HepG2 (cell line): ENCODE measurements at regions not wholly inside any gene's neighbourhood (a gene's known extent, or its start where the extent isn't known, plus 50 kb on each side); places are given as distances from the start of the nearest gene placed in this dataset.

Experiments used
- ATAC-seq: fragments of 200-7000 bp; cut with Tn5 transposase; 3 replicates; pipeline ENCODE4 v1.9.1; 2020; ENCODE audit warnings: mild to moderate bottlenecking, moderate library complexity
- BruUV-seq: library from RNA; stranded (reverse); fragments of 400-500 nt; replicated peaks from 2 replicates; lab custom pipeline; 2021; lab: Mats Ljungman, UMichigan
- CTCF ChIA-PET: fragments of 300-600 bp; formaldehyde crosslinking; extraction: SDS; loops from one replicate; lab custom pipeline; 2021; ENCODE audit warnings: low total read pairs, inconsistent platforms, low intra/inter-chr PET ratio; lab: Yijun Ruan, JAX
- POLR2A ChIA-PET: fragments of 350-600 bp; sonication (Branson Sonifier 250); formaldehyde crosslinking; loops from one replicate; lab custom pipeline; 2020; ENCODE audit warnings: antibody characterized with exemption, inconsistent platforms; lab: Yijun Ruan, JAX
- DNase-seq: peaks from one replicate; pipeline ENCODE4 v3.0.0-alpha.2; 2015; ENCODE audit warnings: low spot score
- FAIRE-seq: peaks from 3 replicates; lab custom pipeline; 2011; peaks lifted over from hg19 to GRCh38; lab: Jason Lieb, UNC
- H2AFZ ChIP-seq: one replicate; pipeline ENCODE4 v1.6.1; 2011; ENCODE audit warnings: low read length, inconsistent platforms
- H3K27ac ChIP-seq: fragments of 300-600 bp; 3 replicates; pipeline ENCODE4 v1.8.0; 2011; ENCODE audit warnings: mixed run types, mild to moderate bottlenecking, mixed read lengths, low read length, inconsistent platforms; ENCODE audit not compliant: insufficient read depth; ENCODE audit errors: extremely low read length
- H3K27me3 ChIP-seq, 2 experiments: fragments of 200-600 bp in 1 of 2; 2 replicates in 1 of 2; 3 replicates in 1 of 2; pipeline versions ENCODE4 v1.6.0 to v1.8.0; 2011; ENCODE audit warnings: low read length in 2 of 2, mild to moderate bottlenecking in 2 of 2, moderate library complexity in 2 of 2, inconsistent platforms in 1 of 2; ENCODE audit not compliant: insufficient read depth in 2 of 2, control insufficient read depth in 1 of 2
- H3K36me3 ChIP-seq, 2 experiments: fragments of 200-600 bp in 1 of 2; replicated peaks in 1 of 2; 2 replicates in 1 of 2; 3 replicates in 1 of 2; pipeline versions ENCODE4 v1.5.1 to v1.8.0; 2011; ENCODE audit warnings: low read length in 2 of 2, inconsistent platforms in 1 of 2; ENCODE audit not compliant: insufficient read depth in 2 of 2, control insufficient read depth in 1 of 2
- H3K4me1 ChIP-seq: 2 replicates; pipeline ENCODE4 v1.5.1; 2012; ENCODE audit warnings: low read length, inconsistent platforms; ENCODE audit not compliant: insufficient read depth
- H3K4me2 ChIP-seq: 2 replicates; pipeline ENCODE4 v1.6.0; 2011; ENCODE audit warnings: low read depth, low read length, inconsistent platforms
- H3K4me3 ChIP-seq, 3 experiments: fragments of 200-600 bp in 1 of 3; sonication (generic), shearing (Covaris generic) in 1 of 3; replicated peaks in 1 of 3; 2 replicates each; pipeline ENCODE4 v1.5.1; 2011 to 2016; ENCODE audit warnings: low read length in 3 of 3, inconsistent platforms in 2 of 3, low read depth in 2 of 3, mild to moderate bottlenecking in 2 of 3, control low read depth in 1 of 3, mixed read lengths in 1 of 3; ENCODE audit not compliant: insufficient read depth in 1 of 3
- H3K79me2 ChIP-seq: one replicate; pipeline ENCODE4 v1.6.1; 2011; ENCODE audit warnings: low read length, inconsistent platforms; ENCODE audit not compliant: insufficient read depth
- H3K9ac ChIP-seq: 2 replicates; pipeline ENCODE4 v1.6.0; 2011; ENCODE audit warnings: mild to moderate bottlenecking, low read depth, low read length, inconsistent platforms; ENCODE audit not compliant: insufficient read depth
- H3K9me3 ChIP-seq: 2 replicates; pipeline ENCODE4 v1.5.1; 2012; ENCODE audit warnings: mild to moderate bottlenecking, low read length
- H4K20me1 ChIP-seq: 2 replicates; pipeline ENCODE4 v1.6.0; 2011; ENCODE audit warnings: inconsistent platforms, mild to moderate bottlenecking, low read length, moderate library complexity; ENCODE audit not compliant: insufficient read depth
- ATRX ChIP-seq: sonication (generic); formaldehyde crosslinking; IDR thresholded peaks from 2 replicates; pipeline ENCODE4 v1.4.0; 2020; ENCODE audit warnings: missing genetic modification reagents, borderline replicate concordance
- GATAD2A ChIP-seq: IDR thresholded peaks from 2 replicates; pipeline ENCODE4 v1.6.1; 2016
- HMG20B ChIP-seq: conservative IDR thresholded peaks from 2 replicates; pipeline ENCODE4 v1.6.1; 2016; ENCODE audit warnings: missing genetic modification reagents, missing compliant biosample characterization
- HMGA1 ChIP-seq: sonication (generic); formaldehyde crosslinking; conservative IDR thresholded peaks from 2 replicates; pipeline ENCODE4 v1.4.0; 2020; ENCODE audit warnings: missing genetic modification reagents
- HNF4A ChIP-seq: sonication (generic); formaldehyde crosslinking; IDR thresholded peaks from 2 replicates; pipeline ENCODE4 v1.4.0; 2020; ENCODE audit warnings: missing genetic modification reagents
- MEF2D ChIP-seq: sonication (generic); formaldehyde crosslinking; IDR thresholded peaks from 2 replicates; pipeline ENCODE4 v1.5.1; 2020; ENCODE audit warnings: mild to moderate bottlenecking, missing genetic modification reagents
- NR2F1 ChIP-seq, 2 experiments: fragments of 450-650 bp in 1 of 2; formaldehyde crosslinking in 1 of 2; IDR thresholded peaks; 2 replicates each; pipeline versions ENCODE4 v1.5.0 to v1.6.1; 2016 to 2020; ENCODE audit warnings: mild to moderate bottlenecking in 1 of 2, missing compliant biosample characterization in 1 of 2, missing genetic modification reagents in 1 of 2, moderate library complexity in 1 of 2
- PCBP1 ChIP-seq: fragments of 200-400 bp; formaldehyde crosslinking; IDR thresholded peaks from 2 replicates; pipeline ENCODE4 v1.6.1; 2017; ENCODE audit warnings: mild to moderate bottlenecking, low read depth, low read length, borderline replicate concordance
- SIN3A ChIP-seq: IDR thresholded peaks from 2 replicates; pipeline ENCODE4 v1.6.1; 2011; ENCODE audit warnings: low read depth, mild to moderate bottlenecking, control low read depth, low read length, borderline replicate concordance
- SSRP1 ChIP-seq: IDR thresholded peaks from 2 replicates; pipeline ENCODE4 v1.6.1; 2016; ENCODE audit warnings: control low read depth
- ZNF230 ChIP-seq: sonication (generic); formaldehyde crosslinking; IDR thresholded peaks from 2 replicates; pipeline ENCODE4 v1.4.0; 2020; ENCODE audit warnings: mild to moderate bottlenecking, missing genetic modification reagents
- ZNF543 ChIP-seq: sonication (generic); formaldehyde crosslinking; IDR thresholded peaks from 2 replicates; pipeline ENCODE4 v1.4.0; 2020; ENCODE audit warnings: mild to moderate bottlenecking, missing genetic modification reagents
- WGBS: methylation state at CpG from one replicate; pipeline ENCODE4 v1.1.6; 2017; ENCODE audit warnings: low lambda C conversion rate; 5-methylcytosine and 5-hydroxymethylcytosine counted together
- in situ Hi-C: cut with HindIII; loops from 2 replicates; pipeline ENCODE4 v1.10.0; 2017; ENCODE audit warnings: low pct_unique_long_range_greater_than_20kb; ENCODE audit not compliant: extremely low pct_ligation_motif_present
- intact Hi-C: fragments of 100-400 bp; cut with micrococcal nuclease; formaldehyde crosslinking; loops from one replicate; pipeline ENCODE4 v1.10.0; 2022; ENCODE audit not compliant: unreplicated experiment
- TF ChIP-seq, protein P1 (sequence below): sonication (generic); formaldehyde crosslinking; IDR thresholded peaks from 2 replicates; pipeline ENCODE4 v1.9.0; 2021; ENCODE audit warnings: missing genetic modification reagents, mild to moderate bottlenecking, borderline replicate concordance
- TF ChIP-seq, protein P2 (sequence below): sonication (generic); formaldehyde crosslinking; IDR thresholded peaks from 2 replicates; pipeline ENCODE4 v1.4.0; 2020; ENCODE audit warnings: missing genetic modification reagents
- TF ChIP-seq, protein P3 (sequence below): sonication (generic); formaldehyde crosslinking; conservative IDR thresholded peaks from 2 replicates; pipeline ENCODE4 v1.4.0; 2020; ENCODE audit warnings: missing genetic modification reagents
- TF ChIP-seq, protein P4 (sequence below): sonication (generic); formaldehyde crosslinking; IDR thresholded peaks from 2 replicates; pipeline ENCODE4 v1.4.0; 2020; ENCODE audit warnings: mild to moderate bottlenecking, missing genetic modification reagents
- TF ChIP-seq, protein P5 (sequence below): sonication (generic); formaldehyde crosslinking; IDR thresholded peaks from 2 replicates; pipeline ENCODE4 v1.9.0; 2021; ENCODE audit warnings: missing genetic modification reagents, borderline replicate concordance

DNA sequence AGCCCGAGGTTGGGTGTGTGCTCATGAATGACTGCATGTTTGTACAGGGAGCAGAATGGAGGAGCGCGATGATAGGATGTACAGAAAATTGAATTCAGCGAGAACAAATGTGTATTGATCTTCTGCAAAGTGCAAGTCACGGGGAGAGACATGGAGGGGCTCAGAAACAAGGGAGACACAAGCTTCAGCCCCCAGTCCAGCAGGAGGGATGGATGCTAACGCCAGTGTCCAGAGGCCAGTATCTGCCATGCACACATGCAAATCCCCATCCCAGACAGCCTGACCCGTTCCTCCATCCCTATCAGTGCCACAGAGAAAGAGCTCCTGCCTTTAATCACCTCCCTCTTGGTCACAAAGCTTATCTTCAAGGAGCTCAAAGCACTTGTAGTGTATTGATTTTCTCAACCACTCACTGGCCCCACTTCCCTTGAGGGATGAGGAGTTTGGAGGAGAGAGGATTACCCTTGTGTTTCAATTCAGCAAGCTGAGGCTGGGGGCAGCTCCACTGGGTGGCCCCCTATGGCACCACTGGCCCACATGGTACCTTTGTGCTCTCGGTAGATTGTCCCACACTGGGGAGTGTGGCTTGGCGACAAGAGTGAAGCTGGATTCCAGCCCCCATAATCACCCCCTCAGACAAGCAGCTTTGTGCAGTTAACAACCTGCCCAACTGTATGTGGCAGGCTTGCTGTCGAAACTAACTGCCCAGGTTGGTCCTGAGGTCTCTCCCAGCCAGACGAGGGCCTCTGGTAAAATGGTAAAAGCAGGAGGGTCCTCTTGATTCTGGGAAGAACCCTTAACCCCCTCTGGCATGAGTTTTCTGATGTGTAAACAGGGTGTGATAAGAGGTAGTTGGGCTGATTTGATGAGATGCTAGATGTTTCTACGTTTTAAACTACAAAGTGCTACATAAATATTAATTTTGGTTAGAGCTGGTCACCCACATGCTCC lies 151.6 kb upstream of the UNC5B start:
- no peak for ATAC-seq
- H4K20me1 ChIP-seq = no peaks in the 10 kb centered on the region
- no peaks in the 10 kb centered on the region for H3K36me3 ChIP-seq
- no peak overlapping the region for H3K27ac ChIP-seq
- in situ Hi-C loops (no loop called here), intact Hi-C loops (no loop called here)
- WGBS = 15% methylated on average over 12 of the region's 12 CpGs
- no peaks in the 10 kb centered on the region for H3K9me3 ChIP-seq
- no TSS peak for BruUV-seq
- ChIA-PET POLR2A (no interaction called here), CTCF (no interaction called here)
- no peaks in the 10 kb centered on the region for H3K79me2 ChIP-seq
- no peak for FAIRE-seq
- no peak overlapping the region for H3K4me3 ChIP-seq
- DNase-seq = no peak
- H3K27me3 ChIP-seq = peaks cover 2 to 32% of the 10 kb centered on the region in 2 experiments; a peak in 4 of 5 replicates
- no peak overlapping the region for H3K9ac ChIP-seq
- no peak overlapping the region for H3K4me2 ChIP-seq
- no peaks in the 10 kb centered on the region for H3K4me1 ChIP-seq
- H2AFZ ChIP-seq = no peak overlapping the region
- TF ChIP-seq NR2F1 (CRISPR knock-in tag; IDR thresholded peaks at IDR 0.05) (no peak), GATAD2A (CRISPR knock-in tag) (no peak), HMGA1 (CRISPR knock-in tag) (no peak), ZNF543 (CRISPR knock-in tag) (no peak), ZNF230 (CRISPR knock-in tag) (no peak), SSRP1 (CRISPR knock-in tag) (no peak), HMG20B (CRISPR knock-in tag) (no peak), HNF4A (CRISPR knock-in tag) (no peak), MEF2D (no peak), SIN3A (no peak), ATRX (CRISPR knock-in tag) (no peak), PCBP1 (no peak)
- TF ChIP-seq, protein P1, sequence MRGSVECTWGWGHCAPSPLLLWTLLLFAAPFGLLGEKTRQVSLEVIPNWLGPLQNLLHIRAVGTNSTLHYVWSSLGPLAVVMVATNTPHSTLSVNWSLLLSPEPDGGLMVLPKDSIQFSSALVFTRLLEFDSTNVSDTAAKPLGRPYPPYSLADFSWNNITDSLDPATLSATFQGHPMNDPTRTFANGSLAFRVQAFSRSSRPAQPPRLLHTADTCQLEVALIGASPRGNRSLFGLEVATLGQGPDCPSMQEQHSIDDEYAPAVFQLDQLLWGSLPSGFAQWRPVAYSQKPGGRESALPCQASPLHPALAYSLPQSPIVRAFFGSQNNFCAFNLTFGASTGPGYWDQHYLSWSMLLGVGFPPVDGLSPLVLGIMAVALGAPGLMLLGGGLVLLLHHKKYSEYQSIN = no peak
- TF ChIP-seq, protein P2, sequence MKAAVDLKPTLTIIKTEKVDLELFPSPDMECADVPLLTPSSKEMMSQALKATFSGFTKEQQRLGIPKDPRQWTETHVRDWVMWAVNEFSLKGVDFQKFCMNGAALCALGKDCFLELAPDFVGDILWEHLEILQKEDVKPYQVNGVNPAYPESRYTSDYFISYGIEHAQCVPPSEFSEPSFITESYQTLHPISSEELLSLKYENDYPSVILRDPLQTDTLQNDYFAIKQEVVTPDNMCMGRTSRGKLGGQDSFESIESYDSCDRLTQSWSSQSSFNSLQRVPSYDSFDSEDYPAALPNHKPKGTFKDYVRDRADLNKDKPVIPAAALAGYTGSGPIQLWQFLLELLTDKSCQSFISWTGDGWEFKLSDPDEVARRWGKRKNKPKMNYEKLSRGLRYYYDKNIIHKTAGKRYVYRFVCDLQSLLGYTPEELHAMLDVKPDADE (CRISPR knock-in tag) = no peak
- TF ChIP-seq, protein P3, sequence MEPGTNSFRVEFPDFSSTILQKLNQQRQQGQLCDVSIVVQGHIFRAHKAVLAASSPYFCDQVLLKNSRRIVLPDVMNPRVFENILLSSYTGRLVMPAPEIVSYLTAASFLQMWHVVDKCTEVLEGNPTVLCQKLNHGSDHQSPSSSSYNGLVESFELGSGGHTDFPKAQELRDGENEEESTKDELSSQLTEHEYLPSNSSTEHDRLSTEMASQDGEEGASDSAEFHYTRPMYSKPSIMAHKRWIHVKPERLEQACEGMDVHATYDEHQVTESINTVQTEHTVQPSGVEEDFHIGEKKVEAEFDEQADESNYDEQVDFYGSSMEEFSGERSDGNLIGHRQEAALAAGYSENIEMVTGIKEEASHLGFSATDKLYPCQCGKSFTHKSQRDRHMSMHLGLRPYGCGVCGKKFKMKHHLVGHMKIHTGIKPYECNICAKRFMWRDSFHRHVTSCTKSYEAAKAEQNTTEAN = no peak
- TF ChIP-seq, protein P4, sequence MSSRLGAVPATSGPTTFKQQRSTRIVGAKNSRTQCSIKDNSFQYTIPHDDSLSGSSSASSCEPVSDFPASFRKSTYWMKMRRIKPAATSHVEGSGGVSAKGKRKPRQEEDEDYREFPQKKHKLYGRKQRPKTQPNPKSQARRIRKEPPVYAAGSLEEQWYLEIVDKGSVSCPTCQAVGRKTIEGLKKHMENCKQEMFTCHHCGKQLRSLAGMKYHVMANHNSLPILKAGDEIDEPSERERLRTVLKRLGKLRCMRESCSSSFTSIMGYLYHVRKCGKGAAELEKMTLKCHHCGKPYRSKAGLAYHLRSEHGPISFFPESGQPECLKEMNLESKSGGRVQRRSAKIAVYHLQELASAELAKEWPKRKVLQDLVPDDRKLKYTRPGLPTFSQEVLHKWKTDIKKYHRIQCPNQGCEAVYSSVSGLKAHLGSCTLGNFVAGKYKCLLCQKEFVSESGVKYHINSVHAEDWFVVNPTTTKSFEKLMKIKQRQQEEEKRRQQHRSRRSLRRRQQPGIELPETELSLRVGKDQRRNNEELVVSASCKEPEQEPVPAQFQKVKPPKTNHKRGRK (CRISPR knock-in tag) = no peak
- TF ChIP-seq, protein P5, sequence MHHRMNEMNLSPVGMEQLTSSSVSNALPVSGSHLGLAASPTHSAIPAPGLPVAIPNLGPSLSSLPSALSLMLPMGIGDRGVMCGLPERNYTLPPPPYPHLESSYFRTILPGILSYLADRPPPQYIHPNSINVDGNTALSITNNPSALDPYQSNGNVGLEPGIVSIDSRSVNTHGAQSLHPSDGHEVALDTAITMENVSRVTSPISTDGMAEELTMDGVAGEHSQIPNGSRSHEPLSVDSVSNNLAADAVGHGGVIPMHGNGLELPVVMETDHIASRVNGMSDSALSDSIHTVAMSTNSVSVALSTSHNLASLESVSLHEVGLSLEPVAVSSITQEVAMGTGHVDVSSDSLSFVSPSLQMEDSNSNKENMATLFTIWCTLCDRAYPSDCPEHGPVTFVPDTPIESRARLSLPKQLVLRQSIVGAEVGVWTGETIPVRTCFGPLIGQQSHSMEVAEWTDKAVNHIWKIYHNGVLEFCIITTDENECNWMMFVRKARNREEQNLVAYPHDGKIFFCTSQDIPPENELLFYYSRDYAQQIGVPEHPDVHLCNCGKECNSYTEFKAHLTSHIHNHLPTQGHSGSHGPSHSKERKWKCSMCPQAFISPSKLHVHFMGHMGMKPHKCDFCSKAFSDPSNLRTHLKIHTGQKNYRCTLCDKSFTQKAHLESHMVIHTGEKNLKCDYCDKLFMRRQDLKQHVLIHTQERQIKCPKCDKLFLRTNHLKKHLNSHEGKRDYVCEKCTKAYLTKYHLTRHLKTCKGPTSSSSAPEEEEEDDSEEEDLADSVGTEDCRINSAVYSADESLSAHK (CRISPR knock-in tag) = no peak
